PC-9 (cell line): ENCODE measurements at regions not wholly inside any gene's neighbourhood (a gene's known extent, or its start where the extent isn't known, plus 50 kb on each side); places are given as distances from the start of the nearest gene placed in this dataset.

Experiments
- EZH2 ChIP-seq: fragments of 200-600 bp; sonication (generic); IDR thresholded peaks from 2 replicates; pipeline ENCODE4 v1.8.0; 2017; ENCODE audit warnings: antibody characterized with exemption, low read depth
- TF ChIP-seq, protein P1 (sequence below): fragments of 200-600 bp; sonication (generic); conservative IDR thresholded peaks from 2 replicates; pipeline ENCODE4 v1.6.1; 2017; ENCODE audit warnings: mixed run types, antibody characterized with exemption, mild to moderate bottlenecking, moderate library complexity

DNA sequence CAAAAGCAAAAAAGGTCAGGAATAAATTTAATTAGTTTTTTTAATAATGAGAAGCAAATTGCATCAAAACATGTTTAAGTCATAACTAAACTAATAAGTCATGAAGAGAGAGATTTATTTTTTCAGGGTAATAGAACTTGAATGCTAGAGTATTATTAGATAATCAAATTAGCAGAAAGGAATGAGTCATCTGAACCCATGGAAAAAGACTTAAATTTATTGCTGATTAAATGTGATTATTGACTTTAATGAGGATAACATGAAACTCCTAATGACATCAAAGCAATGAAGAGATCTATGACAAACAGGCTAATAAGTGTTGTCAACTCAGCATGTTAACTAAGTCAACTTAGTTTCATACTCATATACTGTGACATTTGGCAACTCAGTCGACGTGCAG is 264.2 kb downstream of the USP25 start:
- TF ChIP-seq, protein P1, sequence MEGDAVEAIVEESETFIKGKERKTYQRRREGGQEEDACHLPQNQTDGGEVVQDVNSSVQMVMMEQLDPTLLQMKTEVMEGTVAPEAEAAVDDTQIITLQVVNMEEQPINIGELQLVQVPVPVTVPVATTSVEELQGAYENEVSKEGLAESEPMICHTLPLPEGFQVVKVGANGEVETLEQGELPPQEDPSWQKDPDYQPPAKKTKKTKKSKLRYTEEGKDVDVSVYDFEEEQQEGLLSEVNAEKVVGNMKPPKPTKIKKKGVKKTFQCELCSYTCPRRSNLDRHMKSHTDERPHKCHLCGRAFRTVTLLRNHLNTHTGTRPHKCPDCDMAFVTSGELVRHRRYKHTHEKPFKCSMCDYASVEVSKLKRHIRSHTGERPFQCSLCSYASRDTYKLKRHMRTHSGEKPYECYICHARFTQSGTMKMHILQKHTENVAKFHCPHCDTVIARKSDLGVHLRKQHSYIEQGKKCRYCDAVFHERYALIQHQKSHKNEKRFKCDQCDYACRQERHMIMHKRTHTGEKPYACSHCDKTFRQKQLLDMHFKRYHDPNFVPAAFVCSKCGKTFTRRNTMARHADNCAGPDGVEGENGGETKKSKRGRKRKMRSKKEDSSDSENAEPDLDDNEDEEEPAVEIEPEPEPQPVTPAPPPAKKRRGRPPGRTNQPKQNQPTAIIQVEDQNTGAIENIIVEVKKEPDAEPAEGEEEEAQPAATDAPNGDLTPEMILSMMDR, result no peak
- no peak for TF ChIP-seq EZH2
